ENCODE measurements at regions not wholly inside any gene's neighbourhood (a gene's known extent, or its start where the extent isn't known, plus 50 kb on each side); places are given as distances from the start of the nearest gene placed in this dataset.

- TF ChIP-seq CTCF (IDR thresholded peaks at IDR 0.05) (no peak), POLR2A (IDR thresholded peaks at IDR 0.05) (no peak), POLR2AphosphoS5 (IDR thresholded peaks at IDR 0.05) (no peak)
Measured at GRCh38 chr4:36439556-36439955, 158.1 kb downstream of the DTHD1 start.
